ENCODE measurements at regions not wholly inside any gene's neighbourhood (a gene's known extent, or its start where the extent isn't known, plus 50 kb on each side); places are given as distances from the start of the nearest gene placed in this dataset.

- no peak overlapping the region for H3K27ac ChIP-seq (ENCODE audit: low read depth, low read length)
- no peak for ATAC-seq
- H3K27me3 ChIP-seq (ENCODE audit: insufficient read depth, low read length) = no peaks in the 10 kb centered on the region
Observed at GRCh38 chr7:46285878-46286277, 364.8 kb upstream of the IGFBP3 start.

More at GRCh38 chr7:46285878-46286277, 364.8 kb upstream of the IGFBP3 start:
- Histone ChIP-seq H3K4me1 (ENCODE audit: control insufficient read depth in 1 of 2, insufficient read depth in 2 of 2, low read length in 2 of 2) (peaks cover 0 to under 1% of the 10 kb centered on the region in 2 experiments; a peak in 1 of 4 replicates), H3K9me3 (ENCODE audit: control insufficient read depth in 1 of 2, insufficient read depth in 1 of 2, low read depth in 1 of 2, low read length in 2 of 2) (no peaks in the 10 kb centered on the region), H3K79me2 (ENCODE audit: insufficient read depth, low read length) (no peaks in the 10 kb centered on the region), H2AFZ (ENCODE audit: low read depth, low read length, poor library complexity, severe bottlenecking) (no peak overlapping the region), H3K4me3 (replicated peaks in 1 of 2; ENCODE audit: low read depth in 1 of 2, low read length in 2 of 2) (no peak overlapping the region), H3K9me2 (ENCODE audit: insufficient read depth) (no peaks in the 10 kb centered on the region), H3K9ac (ENCODE audit: low read length) (no peak overlapping the region), H3K36me3 (ENCODE audit: control insufficient read depth in 1 of 2, insufficient read depth in 2 of 2, low read length in 2 of 2) (no peaks in the 10 kb centered on the region), H4K20me1 (ENCODE audit: insufficient read depth) (no peaks in the 10 kb centered on the region), H3K4me2 (ENCODE audit: low read length) (no peak overlapping the region)
- TF ChIP-seq RAD21 (IDR thresholded peaks at IDR 0.05; ENCODE audit: low read depth) (no peak), SP1 (IDR thresholded peaks at IDR 0.05; ENCODE audit: low read depth) (no peak), EZH2phosphoT487 (IDR thresholded peaks at IDR 0.05; ENCODE audit: borderline replicate concordance) (no peak), EZH2 (IDR thresholded peaks at IDR 0.05) (no peak), SIN3A (IDR thresholded peaks at IDR 0.05; ENCODE audit: low read depth) (no peak), ELF1 (IDR thresholded peaks at IDR 0.05; ENCODE audit: borderline replicate concordance, low read depth) (no peak), POLR2A (IDR thresholded peaks at IDR 0.05; ENCODE audit: borderline replicate concordance, extremely low read depth, insufficient read depth, insufficient read length) (no peak), TCF7L2 (IDR thresholded peaks at IDR 0.05; ENCODE audit: borderline replicate concordance, extremely low read depth, insufficient read depth, insufficient read length) (no peak), ZNF274 (IDR thresholded peaks at IDR 0.05; ENCODE audit: low read depth, low read length) (no peak), REST (IDR thresholded peaks at IDR 0.05; ENCODE audit: low read depth) (no peak), POLR2AphosphoS5 (IDR thresholded peaks at IDR 0.05; ENCODE audit: low read depth, low read length) (no peak), EGR1 (IDR thresholded peaks at IDR 0.05; ENCODE audit: low read depth) (no peak), YY1 (IDR thresholded peaks at IDR 0.05; ENCODE audit: extremely low read depth, insufficient replicate concordance, low read depth, low read length) (no peak), SRF (IDR thresholded peaks at IDR 0.05; ENCODE audit: low read depth) (no peak), ZFX (IDR thresholded peaks at IDR 0.05) (no peak)
- intact Hi-C loops (cut with micrococcal nuclease) = no loop called here
- DNase-seq (ENCODE audit: low read depth, low spot score) = no peak
- ChIA-PET POLR2A (no interaction called here), RAD21 (ENCODE audit: low non-redundant PET in 1 of 2, low total read pairs in 2 of 2, uncharacterized antibody in 2 of 2, unreplicated experiment in 2 of 2) (no interaction called here), CTCF (no interaction called here)
- no TSS peak for BruUV-seq (replicated peaks)
